Sigmoid colon (tissue), 4 donors: ENCODE measurements at regions not wholly inside any gene's neighbourhood (a gene's known extent, or its start where the extent isn't known, plus 50 kb on each side); places are given as distances from the start of the nearest gene placed in this dataset.

ENCODE experiments used
- POLR2AphosphoS5 ChIP-seq, 4 donors: sonication (generic); formaldehyde crosslinking; IDR thresholded peaks; one replicate each; pipeline ENCODE4 v1.6.1; 2017; ENCODE audit warnings: antibody characterized with exemption in 4 of 4
- TF ChIP-seq, protein P1 (sequence below), 4 experiments: fragments of 450-650 bp in 3 of 4; fragments of 200-600 bp in 1 of 4; IDR thresholded peaks; one replicate each; pipeline ENCODE4 v1.5.1; 2016 to 2019; ENCODE audit warnings: antibody characterized with exemption in 4 of 4, mild to moderate bottlenecking in 3 of 4, moderate library complexity in 2 of 4

DNA sequence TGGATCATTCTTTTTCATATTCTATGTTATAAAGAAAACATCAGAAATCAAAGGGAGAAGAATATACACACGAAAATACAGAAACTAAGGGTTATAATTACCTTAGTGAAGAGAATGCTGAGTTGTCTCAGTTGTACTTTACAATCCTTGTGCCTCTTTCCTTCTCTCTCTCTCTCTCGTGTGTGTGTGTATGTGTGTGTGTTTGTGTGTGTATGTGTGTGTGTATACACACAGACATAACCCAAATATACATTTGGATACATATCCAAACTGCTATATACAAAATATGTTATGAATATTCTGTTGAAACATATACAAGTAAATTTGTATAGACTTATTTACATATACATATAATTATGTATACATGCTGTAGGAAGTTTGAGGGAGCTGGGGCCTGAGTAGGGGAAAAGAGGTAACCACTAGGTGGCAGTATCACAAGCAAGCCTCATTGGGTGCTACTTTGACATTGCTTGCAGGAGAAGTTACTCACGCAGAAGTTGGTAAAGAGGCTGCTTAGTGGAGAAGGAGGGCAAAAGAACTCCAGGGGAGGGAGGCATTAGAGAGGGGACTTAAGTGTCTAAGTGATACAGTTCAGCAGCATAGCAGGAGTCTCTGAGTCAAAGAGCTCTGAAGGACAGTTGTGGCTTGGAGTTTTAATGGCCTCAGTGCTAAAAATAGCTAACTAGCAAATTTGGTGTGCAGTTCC lies 465.1 kb upstream of the PCDH20 start:
- TF ChIP-seq, protein P1, sequence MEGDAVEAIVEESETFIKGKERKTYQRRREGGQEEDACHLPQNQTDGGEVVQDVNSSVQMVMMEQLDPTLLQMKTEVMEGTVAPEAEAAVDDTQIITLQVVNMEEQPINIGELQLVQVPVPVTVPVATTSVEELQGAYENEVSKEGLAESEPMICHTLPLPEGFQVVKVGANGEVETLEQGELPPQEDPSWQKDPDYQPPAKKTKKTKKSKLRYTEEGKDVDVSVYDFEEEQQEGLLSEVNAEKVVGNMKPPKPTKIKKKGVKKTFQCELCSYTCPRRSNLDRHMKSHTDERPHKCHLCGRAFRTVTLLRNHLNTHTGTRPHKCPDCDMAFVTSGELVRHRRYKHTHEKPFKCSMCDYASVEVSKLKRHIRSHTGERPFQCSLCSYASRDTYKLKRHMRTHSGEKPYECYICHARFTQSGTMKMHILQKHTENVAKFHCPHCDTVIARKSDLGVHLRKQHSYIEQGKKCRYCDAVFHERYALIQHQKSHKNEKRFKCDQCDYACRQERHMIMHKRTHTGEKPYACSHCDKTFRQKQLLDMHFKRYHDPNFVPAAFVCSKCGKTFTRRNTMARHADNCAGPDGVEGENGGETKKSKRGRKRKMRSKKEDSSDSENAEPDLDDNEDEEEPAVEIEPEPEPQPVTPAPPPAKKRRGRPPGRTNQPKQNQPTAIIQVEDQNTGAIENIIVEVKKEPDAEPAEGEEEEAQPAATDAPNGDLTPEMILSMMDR (IDR thresholded peaks at IDR 0.05): peak in 1 of 4 experiments; percentile 21
- TF ChIP-seq POLR2AphosphoS5 (IDR thresholded peaks at IDR 0.05): no peak
